Femur (tissue), 1 donor: ENCODE measurements at regions not wholly inside any gene's neighbourhood (a gene's known extent, or its start where the extent isn't known, plus 50 kb on each side); places are given as distances from the start of the nearest gene placed in this dataset.
"Not testable (repeated sequence)": the region's sequence is repeated elsewhere in the genome, so short reads cannot be mapped to it uniquely, and the experiment has no call there.

Experiments used
- DNase-seq: peaks from one replicate; pipeline ENCODE4 v3.0.0-alpha.2; 2017

DNA sequence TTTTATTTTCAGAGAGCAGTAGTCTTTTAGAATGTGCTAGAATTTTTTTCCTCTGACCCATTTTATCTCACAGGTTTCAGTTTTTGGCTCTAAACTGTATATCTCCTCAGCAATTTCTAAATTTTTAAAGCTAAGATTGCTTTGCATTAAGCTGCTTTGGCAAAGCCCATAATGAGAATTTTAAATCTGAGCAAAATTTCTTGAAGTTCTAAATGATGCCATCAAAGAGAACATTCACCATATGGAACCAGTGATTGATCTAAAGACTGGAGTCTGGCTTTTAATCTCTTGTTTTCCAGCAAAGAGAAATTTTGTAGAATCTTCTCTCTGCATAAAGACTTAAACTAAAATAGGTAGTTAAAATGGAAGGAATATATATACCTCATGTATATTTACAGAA, 313.6 kb downstream of the TBC1D32 start:
- DNase-seq, result no peak

DNA sequence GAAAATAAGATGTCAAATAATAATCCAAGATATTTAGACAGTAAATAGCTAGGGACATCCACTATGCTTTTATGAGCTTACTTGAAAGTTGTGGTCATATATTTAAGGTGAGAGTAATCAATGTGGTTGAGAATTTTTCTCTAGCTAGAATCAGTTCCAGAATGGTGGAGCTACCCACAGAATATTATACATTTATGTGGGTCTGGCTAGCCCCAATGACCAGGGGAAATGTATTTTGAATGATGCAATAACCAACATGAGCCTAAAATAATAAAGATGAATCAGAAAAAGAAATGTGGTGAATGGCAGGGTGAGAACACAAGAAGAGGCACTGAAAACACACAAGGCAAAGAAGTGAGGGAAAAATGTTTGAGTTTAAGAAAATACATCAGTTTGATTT, 325.7 kb downstream of the TBC1D32 start:
- DNase-seq, result no peak

DNA sequence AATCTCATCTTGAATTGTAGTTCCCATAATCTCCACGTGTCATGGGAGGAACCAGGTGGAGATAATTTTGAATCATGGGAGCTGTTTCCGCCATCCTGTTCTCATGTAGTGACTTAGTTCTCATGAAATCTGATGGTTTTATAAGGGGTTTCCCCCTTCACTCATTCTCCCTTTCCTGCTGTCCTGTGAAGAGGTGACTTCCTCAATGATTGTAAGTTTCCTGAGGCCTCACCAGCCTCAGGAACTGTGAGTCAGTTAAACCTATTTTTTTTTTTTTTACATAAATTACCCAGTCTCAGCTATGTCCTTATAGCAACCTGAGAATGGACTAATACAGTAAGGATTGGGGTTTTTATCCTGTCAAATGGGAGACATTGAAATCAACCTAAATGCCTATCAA, 328.3 kb downstream of the TBC1D32 start:
- no peak for DNase-seq

DNA sequence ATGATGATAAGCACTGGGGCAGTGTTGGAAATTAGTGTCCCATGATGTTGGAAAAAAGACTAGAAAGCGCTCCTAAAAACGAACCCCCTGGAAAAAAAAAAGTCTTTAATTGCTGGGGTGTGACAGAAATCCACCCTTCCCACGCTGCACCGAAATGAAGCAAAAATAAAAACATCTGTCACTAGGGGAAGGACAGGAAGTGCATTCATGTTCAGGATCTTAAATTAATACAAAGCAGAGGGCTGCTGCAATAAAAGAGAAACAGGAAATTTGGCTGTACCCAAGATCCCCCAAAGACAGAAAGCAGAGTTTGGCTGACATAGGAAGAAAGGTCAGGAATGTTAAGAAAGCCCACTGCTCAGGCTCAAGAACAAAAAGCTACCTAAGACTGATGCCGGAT, 333.9 kb downstream of the TBC1D32 start:
- no peak for DNase-seq

DNA sequence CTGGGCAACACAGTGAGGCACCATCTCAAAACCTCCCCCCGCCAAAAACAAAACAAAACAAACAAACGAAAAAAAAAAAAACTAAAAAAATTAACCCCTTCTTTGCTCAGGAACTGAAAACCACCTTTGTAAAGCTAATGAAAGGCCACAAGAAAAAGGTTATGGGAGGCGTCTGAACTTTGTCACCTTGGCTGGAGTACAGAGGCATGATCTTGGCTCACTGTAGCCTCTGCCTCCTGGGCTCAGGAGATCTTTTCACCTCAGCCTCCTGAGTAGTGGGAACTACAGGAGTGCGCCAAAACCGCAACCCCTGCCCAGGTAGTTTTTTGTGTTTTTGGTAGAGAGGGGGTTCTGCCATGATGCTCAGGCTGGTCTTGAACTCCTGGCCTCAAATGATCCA, 337.9 kb downstream of the TBC1D32 start:
- DNase-seq, result no peak

DNA sequence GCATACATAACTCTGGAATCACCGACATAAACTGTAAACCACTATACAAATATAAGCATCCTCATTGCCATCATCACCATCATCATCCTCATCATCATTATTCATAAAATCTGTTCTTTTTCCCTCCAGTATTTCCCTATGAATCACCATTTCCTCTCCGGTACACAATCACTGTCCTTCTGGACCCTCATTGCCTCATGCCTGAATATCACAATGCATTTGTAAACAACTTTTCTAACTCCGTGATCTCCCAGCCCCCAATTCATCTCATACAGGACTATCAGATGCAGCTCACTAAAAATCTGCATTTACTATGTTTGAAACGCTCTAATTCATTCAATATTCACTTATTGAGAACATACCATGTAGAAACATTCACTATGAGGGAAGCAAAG, 339.7 kb downstream of the TBC1D32 start:
- DNase-seq, result no peak

DNA sequence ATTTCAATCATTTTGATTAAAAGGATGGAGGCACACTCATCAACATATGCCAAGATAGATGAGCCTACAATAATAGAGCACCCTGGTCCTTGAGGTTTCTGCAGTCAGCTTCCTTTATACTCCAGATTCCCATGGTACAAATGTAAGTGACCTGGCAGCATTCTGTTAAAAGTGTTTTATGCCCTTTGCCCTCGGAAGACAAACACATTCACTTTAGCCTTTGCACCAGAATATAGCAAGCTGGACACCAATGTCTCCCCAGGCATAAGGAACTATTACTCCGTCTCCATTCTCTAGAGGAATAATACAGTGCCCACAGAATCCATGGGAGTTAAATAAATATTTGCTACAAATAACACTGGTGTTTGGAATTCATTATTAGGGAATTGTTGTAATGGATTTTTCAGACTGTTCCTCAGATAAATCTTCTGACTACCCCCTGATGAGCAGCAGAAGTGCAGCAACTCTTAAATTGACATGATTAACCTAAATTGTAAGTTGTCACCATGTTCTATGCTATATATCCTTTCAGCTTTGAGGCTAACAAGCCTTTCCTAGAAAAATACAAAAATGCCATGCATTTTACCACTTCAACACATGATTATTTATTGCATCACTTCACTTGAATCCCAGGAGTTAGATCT, 340.2 kb downstream of the TBC1D32 start:
- no peak for DNase-seq

DNA sequence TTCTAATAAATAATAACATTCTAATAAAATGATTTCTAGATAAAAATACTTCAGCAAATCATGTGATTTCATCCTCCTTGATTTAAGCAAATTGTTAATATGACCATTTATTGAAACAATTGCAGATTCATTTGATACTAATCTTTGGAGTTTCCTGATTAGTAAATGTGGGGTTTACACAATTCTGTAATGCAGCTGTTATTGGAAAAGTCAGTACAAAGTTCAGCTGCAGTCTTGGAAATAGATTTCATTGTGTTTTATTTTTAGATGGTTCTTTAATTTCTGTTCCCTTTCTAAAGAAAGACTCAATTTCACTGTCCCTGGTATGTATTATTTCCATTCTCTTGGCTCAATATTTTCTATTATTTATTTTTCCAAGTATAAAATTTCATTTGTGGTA, 342.0 kb downstream of the TBC1D32 start:
- DNase-seq, result no peak

DNA sequence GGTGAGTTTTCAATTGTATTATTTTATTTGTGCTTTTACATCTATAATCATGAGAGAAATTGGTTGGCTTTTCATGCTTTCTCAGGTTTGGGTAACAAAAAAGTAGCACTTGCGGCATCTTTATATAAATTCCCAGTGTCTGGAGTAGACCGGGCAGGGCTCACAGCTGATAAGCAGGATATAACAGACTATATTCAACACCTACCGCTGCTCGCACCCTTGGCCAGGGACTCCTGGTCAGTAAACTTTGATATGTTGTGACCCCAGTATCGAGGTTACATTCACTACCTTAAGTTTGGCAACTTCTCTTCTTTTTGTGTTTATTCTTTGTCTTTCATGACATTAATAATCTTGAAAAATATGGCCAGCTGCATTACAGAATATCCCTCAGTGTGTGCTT, 343.4 kb downstream of the TBC1D32 start:
- DNase-seq, result no peak

DNA sequence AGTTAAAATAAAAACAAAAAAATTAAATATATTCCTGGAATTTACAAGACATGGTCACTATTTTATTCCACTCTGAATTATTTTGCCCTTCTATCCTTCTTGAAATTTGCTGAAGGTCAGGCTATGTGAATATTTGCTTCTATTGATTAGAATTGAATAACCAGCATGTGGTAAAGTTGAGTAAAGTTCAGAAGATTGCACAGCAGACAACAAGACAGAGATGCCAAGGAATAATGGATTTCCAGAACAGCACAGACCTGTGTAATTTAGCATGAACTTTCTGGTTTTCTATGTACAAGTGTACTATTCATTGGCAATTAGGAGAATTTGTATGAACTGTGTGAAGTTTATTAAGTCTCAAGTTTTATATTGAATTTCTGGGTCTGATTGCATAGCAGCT, 352.4 kb downstream of the TBC1D32 start:
- DNase-seq, result no peak

DNA sequence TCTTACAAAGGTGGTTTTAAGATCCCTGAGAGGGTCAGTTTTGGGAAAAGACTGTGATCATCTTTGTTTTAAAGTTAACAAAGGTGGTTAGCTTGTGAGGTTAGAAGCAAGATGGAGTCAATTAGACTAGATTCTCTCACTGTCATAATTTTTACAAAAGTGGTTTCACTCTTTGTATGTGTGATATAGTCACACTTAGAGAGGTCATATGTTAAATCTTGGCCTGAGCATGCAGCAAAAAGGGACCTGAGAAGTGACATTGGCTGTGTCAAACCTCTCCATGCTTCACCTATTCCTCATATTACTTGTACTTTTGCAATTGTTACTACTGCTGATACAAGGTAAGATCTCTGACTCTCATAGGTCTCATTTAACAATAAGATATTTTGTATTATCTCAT, 368.0 kb downstream of the TBC1D32 start:
- DNase-seq, result no peak

DNA sequence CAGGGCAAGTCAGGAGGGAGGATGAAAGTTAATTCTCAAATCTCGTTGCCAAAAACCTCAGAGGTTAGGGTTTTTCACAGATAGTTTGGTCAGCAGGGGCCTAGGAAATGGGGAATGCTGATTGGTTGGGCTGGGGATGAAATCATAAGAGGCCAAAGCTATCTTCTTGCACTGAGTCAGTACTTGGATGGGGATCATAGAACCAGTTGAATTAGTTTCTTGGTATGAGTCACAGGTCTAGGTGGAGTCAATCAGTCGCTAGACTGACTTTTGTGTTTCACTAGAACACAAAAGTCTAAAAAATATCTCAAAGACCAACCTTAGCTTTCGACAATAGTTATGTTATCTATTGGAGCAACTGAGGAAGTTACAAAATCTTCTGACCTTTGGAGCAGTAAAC, 368.5 kb downstream of the TBC1D32 start:
- no peak for DNase-seq

DNA sequence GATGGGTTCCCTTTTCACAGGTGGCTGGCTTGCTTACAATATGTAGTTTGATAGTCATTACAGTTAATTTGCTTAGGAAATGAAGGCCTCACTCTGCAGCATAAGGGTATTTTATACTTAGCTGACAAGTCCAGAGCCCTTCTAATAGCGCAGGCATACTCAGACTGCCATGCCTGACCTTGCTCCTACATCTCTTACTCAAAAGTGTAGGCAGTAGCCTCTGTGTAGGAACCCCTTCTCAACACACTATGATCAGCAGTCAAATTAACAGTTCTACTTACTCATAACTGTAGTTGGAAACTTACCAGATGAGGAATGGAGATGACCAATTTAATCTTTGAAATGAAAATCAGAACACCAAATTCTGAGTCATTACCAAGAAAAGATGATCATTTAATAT, 373.5 kb downstream of the TBC1D32 start:
- no peak for DNase-seq

DNA sequence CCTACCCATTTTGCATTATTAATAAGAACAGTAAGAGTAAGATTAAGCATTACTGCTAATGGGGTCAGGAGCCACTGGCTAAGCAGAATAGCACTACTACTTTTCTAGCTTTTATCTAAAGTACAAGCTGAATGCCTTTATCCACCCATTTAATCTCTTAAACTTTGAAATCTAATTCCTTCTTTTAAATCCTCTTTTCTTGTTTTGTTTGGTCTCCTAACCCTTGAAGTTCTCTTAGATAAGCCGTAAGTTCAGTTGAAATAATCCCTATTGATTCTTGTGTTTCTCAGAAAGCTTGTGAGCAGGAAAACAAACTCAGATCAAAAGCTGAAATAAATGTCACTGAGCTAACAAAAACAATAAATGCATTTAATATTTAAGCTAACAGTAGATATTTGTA, 380.2 kb downstream of the TBC1D32 start:
- DNase-seq, result no peak

DNA sequence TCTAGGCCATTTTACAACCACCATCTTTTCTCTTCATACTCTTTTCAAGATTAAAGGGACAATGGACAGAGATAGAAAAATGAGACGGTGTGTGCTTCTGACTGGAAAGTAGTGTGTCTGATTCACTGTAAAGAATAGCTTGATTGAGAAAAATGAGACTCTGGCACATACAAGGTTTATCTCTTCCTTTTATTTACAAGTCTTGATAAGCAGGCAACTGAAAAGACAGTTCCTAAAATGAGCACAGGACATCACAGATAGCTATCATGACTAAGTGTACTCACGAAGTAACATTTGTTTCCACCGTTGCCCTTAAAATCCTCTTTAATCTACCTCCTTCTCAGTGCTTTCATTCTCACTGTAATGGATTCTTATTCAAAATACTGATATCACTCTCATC, 383.0 kb downstream of the TBC1D32 start:
- no peak for DNase-seq

DNA sequence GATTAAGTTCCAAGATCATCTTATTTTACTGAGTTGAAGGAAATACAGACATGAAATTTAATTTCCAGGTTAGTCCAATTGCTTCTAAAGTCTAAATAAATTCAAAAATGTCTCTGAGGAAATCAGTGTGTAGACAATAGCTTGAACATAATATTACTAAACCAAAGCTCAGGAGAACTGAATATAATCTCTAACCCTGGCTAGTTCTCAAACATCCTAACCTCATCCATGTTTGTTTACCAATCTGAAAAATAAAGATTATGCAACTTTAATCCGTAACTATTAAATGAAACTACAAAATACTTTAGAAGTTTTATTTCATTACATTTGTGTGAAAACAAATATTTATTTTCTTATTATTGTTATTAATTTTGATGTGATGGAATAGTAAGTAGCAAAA, 387.2 kb downstream of the TBC1D32 start:
- DNase-seq, result no peak

DNA sequence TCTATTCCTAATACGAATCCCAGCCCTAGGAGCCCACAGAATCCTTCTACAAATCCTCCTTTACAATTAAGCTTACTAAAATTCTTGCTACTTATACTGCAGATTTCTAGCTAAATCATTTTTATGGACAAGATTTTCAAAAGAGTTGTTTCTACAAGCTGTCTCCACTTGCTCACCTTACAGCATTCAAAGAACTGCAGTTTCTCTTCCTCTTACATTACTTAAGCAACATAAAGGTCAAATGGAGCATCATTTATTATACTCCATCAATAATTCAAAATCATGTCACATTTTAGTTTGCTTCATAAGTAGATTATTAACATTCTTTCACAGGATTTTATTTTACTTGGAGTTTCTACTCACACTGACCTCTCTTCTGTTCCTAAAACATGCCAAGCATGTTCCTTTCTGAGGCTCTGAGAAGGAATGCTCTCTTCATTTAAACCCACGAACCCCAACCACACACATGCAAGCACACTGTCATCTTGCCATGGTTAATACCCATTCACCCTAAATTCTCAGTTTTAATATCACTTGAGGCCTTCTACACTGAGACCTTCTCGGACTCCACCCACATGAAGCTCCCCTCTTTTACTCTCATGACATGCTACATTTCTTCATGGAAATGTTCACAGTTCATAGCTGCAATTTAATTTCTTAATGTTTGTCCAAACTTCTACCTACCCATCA, 388.2 kb downstream of the TBC1D32 start:
- DNase-seq, result no peak

DNA sequence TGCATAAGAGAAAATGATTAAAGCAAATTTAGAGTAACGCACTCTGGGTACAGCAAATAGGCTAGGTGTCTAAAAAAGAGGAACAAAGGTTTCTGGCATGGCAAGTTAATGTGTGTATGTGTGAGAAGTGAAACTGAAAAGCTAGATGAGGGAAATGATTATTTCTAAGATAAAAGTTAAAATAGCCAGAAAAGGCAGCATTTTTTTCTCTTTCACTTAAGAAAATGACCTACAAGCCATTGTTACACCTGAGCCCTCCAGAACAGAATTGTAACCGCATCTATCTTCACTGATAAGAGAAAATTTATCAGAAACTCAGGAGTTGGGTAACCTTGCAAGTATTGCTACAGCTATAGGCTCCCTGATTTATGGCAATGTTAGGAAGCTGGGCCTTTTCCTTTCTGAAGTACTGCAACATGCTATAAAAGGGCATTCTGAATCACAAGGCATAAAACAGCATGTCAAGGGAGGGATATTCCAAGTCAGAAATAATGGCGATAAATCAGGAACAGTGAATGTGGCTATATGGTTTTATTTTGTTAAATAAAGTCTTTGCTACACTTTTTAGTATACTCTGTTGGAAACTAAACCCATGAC, 395.3 kb downstream of the TBC1D32 start:
- no peak for DNase-seq

DNA sequence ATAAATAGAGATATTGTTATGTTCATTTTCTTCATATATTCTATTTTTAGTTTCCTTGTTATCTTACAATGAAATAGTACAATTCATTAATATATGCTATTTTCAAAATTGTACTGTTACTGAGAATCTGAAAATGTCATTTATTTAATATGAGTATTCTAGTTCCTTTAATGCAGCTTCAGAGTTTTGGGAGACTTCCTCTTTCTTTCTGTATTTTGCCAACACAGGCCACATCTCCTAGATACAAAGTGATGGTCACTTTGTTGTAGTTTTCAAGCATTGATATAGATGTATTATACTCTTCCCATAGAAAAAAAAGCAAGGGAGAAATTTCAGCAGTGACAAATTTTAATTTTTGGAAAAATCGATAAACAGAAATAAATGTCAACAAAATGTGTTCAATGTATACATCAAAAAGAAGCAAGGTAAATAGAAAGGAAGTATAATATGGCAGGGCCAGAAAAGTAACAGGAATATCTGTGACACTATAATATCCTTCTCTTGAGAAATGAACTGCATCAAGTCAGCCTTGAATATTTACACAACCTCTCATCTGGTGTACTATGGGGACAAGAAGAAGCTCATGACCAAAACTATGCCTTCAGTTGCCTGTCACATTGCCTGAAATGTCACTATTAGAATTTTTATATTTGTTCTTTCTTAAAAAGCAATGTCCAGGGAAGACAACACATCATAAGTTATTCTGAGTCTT, 396.0 kb downstream of the TBC1D32 start:
- DNase-seq, result no peak

DNA sequence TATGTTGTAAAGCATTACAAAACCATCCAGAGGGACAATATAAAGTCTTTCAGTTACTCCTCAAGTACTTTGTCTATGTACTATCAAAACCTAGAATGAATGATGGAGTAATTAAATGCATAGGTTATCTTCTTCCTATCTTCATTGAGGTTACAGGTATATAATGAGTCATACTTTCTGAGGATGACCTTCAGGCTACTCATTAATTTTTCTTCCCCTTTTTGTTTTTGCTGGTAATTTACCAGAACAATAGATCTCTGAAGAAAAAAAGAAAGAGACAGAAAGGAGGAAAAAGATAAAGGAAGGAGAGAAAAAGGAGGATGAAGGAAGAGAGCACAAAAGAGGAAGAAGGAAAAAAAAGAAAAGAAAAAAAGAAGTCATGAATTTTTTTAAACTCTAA, 398.4 kb downstream of the TBC1D32 start:
- DNase-seq, result no peak

DNA sequence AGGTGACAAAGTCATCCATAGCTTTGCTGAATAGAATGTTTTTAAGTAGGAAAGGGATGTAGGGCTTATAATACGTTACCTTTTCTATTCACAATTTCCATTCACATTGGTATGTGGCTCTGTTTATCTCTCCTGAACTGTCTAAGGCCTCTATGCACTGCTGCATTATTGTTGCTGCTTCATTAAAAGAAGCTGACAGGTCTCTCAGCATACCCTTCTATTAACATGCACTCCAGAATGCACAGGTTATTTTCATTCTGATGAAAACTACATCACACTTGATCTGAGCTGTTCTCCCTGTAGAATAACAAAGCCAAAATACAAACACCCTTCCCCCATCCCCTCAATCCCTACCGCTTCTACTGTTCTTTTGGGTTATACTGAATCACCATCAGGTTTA, 399.3 kb downstream of the TBC1D32 start:
- DNase-seq, result no peak

DNA sequence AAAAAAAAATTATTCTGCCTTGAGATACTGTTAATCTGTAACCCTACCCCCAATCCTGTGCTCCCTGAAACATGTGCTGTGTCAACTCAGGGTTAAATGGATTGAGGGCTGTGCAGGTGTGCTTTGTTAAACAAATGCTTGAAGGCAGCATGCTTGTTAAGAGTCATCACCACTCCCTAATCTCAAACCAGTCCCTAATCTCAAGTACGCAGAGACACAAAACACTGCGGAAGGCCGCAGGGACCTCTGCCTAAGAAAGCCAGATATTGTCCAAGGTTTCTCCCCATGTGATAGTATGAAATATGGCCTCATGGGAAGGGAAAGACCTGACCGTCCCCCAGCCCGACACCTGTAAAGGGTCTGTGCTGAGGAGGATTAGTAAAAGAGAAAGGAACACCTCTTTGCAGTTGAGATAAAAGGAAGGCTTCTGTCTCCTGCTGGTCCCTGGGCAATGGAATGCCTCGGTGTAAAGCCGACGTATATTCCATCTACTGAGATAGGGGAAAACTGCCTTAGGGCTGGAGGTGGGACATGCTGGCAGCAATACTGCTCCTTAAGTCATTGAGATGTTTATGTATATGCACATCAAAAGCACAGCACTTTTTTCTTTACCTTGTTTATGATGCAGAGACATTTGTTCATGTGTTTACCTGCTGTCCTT, 402.6 kb downstream of the TBC1D32 start:
- DNase-seq, result not testable (repeated sequence)

DNA sequence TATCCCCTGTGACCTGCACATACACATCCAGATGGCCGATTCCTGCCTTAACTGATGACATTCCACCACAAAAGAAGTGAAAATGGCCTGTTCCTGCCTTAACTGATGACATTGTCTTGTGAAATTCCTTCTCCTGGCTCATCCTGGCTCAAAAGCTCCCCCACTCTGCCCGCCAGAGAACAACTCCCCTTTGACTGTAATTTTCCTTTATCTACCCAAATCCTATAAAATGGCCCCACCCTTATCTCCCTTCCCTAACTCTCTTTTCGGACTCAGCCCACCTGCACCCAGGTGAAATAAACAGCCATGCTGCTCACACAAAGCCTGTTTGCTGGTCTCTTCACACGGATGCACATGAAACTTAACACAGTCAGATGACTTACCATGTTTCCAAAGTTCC, 403.8 kb downstream of the TBC1D32 start:
- DNase-seq, result not testable (repeated sequence)
